ENCODE measurements at regions not wholly inside any gene's neighbourhood (a gene's known extent, or its start where the extent isn't known, plus 50 kb on each side); places are given as distances from the start of the nearest gene placed in this dataset.
A peak's percentile ranks its signal among the peaks of the same experiment; 100 is the strongest.

GRCh38 chr14:37697489-37698121, 102.2 kb downstream of the TTC6 start (continued):
- TF ChIP-seq THRA (CRISPR knock-in tag; IDR thresholded peaks at IDR 0.05; ENCODE audit: borderline replicate concordance) = 0 out of 2 replicates have a peak, but pooled peaks have one; percentile 28
- peak; percentile 47; the same call in 1 of the 2 replicates for TF ChIP-seq ZNF414 (CRISPR knock-in tag; IDR thresholded peaks at IDR 0.05)
- TF ChIP-seq, protein P1, sequence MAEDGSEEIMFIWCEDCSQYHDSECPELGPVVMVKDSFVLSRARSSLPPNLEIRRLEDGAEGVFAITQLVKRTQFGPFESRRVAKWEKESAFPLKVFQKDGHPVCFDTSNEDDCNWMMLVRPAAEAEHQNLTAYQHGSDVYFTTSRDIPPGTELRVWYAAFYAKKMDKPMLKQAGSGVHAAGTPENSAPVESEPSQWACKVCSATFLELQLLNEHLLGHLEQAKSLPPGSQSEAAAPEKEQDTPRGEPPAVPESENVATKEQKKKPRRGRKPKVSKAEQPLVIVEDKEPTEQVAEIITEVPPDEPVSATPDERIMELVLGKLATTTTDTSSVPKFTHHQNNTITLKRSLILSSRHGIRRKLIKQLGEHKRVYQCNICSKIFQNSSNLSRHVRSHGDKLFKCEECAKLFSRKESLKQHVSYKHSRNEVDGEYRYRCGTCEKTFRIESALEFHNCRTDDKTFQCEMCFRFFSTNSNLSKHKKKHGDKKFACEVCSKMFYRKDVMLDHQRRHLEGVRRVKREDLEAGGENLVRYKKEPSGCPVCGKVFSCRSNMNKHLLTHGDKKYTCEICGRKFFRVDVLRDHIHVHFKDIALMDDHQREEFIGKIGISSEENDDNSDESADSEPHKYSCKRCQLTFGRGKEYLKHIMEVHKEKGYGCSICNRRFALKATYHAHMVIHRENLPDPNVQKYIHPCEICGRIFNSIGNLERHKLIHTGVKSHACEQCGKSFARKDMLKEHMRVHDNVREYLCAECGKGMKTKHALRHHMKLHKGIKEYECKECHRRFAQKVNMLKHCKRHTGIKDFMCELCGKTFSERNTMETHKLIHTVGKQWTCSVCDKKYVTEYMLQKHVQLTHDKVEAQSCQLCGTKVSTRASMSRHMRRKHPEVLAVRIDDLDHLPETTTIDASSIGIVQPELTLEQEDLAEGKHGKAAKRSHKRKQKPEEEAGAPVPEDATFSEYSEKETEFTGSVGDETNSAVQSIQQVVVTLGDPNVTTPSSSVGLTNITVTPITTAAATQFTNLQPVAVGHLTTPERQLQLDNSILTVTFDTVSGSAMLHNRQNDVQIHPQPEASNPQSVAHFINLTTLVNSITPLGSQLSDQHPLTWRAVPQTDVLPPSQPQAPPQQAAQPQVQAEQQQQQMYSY (CRISPR knock-in tag; IDR thresholded peaks at IDR 0.05) = no peak
- TF ChIP-seq IRF9 (CRISPR knock-in tag; IDR thresholded peaks at IDR 0.05; ENCODE audit: borderline replicate concordance) = no peak
- TF ChIP-seq SMARCE1 (IDR thresholded peaks at IDR 0.05; ENCODE audit: borderline replicate concordance) = peak; percentile 69; the same call in 1 of the 2 replicates
- TF ChIP-seq, protein P2, sequence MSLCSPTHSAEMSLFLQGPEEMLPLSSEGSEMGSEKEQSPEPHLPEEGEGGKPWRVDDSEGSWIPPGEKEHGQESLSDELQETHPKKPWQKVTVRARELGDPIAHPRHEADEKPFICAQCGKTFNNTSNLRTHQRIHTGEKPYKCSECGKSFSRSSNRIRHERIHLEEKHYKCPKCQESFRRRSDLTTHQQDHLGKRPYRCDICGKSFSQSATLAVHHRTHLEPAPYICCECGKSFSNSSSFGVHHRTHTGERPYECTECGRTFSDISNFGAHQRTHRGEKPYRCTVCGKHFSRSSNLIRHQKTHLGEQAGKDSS (CRISPR knock-in tag; IDR thresholded peaks at IDR 0.05; ENCODE audit: borderline replicate concordance, low read depth) = no peak
- TF ChIP-seq ARID2 (CRISPR knock-in tag; IDR thresholded peaks at IDR 0.05; ENCODE audit: borderline replicate concordance) = no peak
- 0 out of 2 replicates have a peak, but pooled peaks have one; percentile 51 for TF ChIP-seq ZNF331 (CRISPR knock-in tag; IDR thresholded peaks at IDR 0.05)
- TF ChIP-seq HMGXB4 (CRISPR knock-in tag; IDR thresholded peaks at IDR 0.05; ENCODE audit: borderline replicate concordance in 1 of 2, low read depth in 1 of 2) = 0 out of 4 replicates have a peak, but pooled peaks of 1 of the 2 experiments have one; percentile 22
- TF ChIP-seq NCOA2 (CRISPR knock-in tag; IDR thresholded peaks at IDR 0.05) = peak; percentile 89
- no peak for TF ChIP-seq HOXA5 (CRISPR knock-in tag; IDR thresholded peaks at IDR 0.05)
- TF ChIP-seq MIXL1 (CRISPR knock-in tag; IDR thresholded peaks at IDR 0.05) = peak; percentile 98
- TF ChIP-seq, protein P3, sequence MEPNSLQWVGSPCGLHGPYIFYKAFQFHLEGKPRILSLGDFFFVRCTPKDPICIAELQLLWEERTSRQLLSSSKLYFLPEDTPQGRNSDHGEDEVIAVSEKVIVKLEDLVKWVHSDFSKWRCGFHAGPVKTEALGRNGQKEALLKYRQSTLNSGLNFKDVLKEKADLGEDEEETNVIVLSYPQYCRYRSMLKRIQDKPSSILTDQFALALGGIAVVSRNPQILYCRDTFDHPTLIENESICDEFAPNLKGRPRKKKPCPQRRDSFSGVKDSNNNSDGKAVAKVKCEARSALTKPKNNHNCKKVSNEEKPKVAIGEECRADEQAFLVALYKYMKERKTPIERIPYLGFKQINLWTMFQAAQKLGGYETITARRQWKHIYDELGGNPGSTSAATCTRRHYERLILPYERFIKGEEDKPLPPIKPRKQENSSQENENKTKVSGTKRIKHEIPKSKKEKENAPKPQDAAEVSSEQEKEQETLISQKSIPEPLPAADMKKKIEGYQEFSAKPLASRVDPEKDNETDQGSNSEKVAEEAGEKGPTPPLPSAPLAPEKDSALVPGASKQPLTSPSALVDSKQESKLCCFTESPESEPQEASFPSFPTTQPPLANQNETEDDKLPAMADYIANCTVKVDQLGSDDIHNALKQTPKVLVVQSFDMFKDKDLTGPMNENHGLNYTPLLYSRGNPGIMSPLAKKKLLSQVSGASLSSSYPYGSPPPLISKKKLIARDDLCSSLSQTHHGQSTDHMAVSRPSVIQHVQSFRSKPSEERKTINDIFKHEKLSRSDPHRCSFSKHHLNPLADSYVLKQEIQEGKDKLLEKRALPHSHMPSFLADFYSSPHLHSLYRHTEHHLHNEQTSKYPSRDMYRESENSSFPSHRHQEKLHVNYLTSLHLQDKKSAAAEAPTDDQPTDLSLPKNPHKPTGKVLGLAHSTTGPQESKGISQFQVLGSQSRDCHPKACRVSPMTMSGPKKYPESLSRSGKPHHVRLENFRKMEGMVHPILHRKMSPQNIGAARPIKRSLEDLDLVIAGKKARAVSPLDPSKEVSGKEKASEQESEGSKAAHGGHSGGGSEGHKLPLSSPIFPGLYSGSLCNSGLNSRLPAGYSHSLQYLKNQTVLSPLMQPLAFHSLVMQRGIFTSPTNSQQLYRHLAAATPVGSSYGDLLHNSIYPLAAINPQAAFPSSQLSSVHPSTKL (CRISPR knock-in tag; IDR thresholded peaks at IDR 0.05) = peak; percentile 89
- TF ChIP-seq ZNF251 (CRISPR knock-in tag; IDR thresholded peaks at IDR 0.05) = no peak
